ENCODE measurements at regions not wholly inside any gene's neighbourhood (a gene's known extent, or its start where the extent isn't known, plus 50 kb on each side); places are given as distances from the start of the nearest gene placed in this dataset.

GRCh38 chr4:97104006-97104405 lies 1039.3 kb downstream of the STPG2 start:
- Histone ChIP-seq H3K27ac (replicated peaks) (no peak overlapping the region), H3K4me3 (replicated peaks; ENCODE audit: insufficient read depth, low read length) (no peak overlapping the region), H3K27me3 (ENCODE audit: insufficient read depth, poor library complexity, severe bottlenecking) (no peaks in the 10 kb centered on the region)
- TF ChIP-seq CTCF (IDR thresholded peaks at IDR 0.05; ENCODE audit: insufficient read depth, low read length): no peak
- no peak for DNase-seq (ENCODE audit: low read depth in 1 of 2, low spot score in 1 of 2)

GRCh38 chr4:97104666-97105065 lies 1038.6 kb downstream of the STPG2 start:
- no peak for DNase-seq (ENCODE audit: low read depth in 1 of 2, low spot score in 1 of 2)
- H3K27me3 ChIP-seq (ENCODE audit: insufficient read depth, poor library complexity, severe bottlenecking): no peaks in the 10 kb centered on the region
- no peak overlapping the region for H3K27ac ChIP-seq (replicated peaks)
- no peak for TF ChIP-seq POLR2AphosphoS5 (IDR thresholded peaks at IDR 0.05; ENCODE audit: low read depth)
- no peak for TF ChIP-seq GABPA (IDR thresholded peaks at IDR 0.05; ENCODE audit: low read depth)
- TF ChIP-seq SPI1 (IDR thresholded peaks at IDR 0.05; ENCODE audit: borderline replicate concordance, low read depth): no peak
- TF ChIP-seq REST (IDR thresholded peaks at IDR 0.05; ENCODE audit: insufficient replicate concordance, low read depth): no peak
- no peak for TF ChIP-seq CTCF (IDR thresholded peaks at IDR 0.05; ENCODE audit: insufficient read depth, low read length)
- no peak overlapping the region for H3K4me3 ChIP-seq (replicated peaks; ENCODE audit: insufficient read depth, low read length)

- no peak for TF ChIP-seq POLR2AphosphoS5 (IDR thresholded peaks at IDR 0.05; ENCODE audit: low read depth)
- TF ChIP-seq REST (IDR thresholded peaks at IDR 0.05; ENCODE audit: insufficient replicate concordance, low read depth): no peak
- no peak for TF ChIP-seq SPI1 (IDR thresholded peaks at IDR 0.05; ENCODE audit: borderline replicate concordance, low read depth)
Observed at GRCh38 chr4:97105347-97106099, 1037.8 kb downstream of the STPG2 start.

GRCh38 chr4:97106161-97106560 lies 1037.1 kb downstream of the STPG2 start:
- TF ChIP-seq POLR2AphosphoS5 (IDR thresholded peaks at IDR 0.05; ENCODE audit: low read depth): no peak
- TF ChIP-seq GABPA (IDR thresholded peaks at IDR 0.05; ENCODE audit: low read depth): no peak
- no peak for TF ChIP-seq CTCF (IDR thresholded peaks at IDR 0.05; ENCODE audit: insufficient read depth, low read length)
- no peak for TF ChIP-seq SPI1 (IDR thresholded peaks at IDR 0.05; ENCODE audit: borderline replicate concordance, low read depth)
- TF ChIP-seq REST (IDR thresholded peaks at IDR 0.05; ENCODE audit: insufficient replicate concordance, low read depth): no peak
- no peak for DNase-seq (ENCODE audit: low read depth in 1 of 2, low spot score in 1 of 2)
- Histone ChIP-seq H3K27me3 (ENCODE audit: insufficient read depth, poor library complexity, severe bottlenecking) (no peaks in the 10 kb centered on the region), H3K4me3 (replicated peaks; ENCODE audit: insufficient read depth, low read length) (no peak overlapping the region), H3K27ac (replicated peaks) (no peak overlapping the region)

More at GRCh38 chr4:97105347-97106099, 1037.8 kb downstream of the STPG2 start:
- no peak overlapping the region for H3K27ac ChIP-seq (replicated peaks)
- no peak for DNase-seq (ENCODE audit: low read depth in 1 of 2, low spot score in 1 of 2)
- H3K4me3 ChIP-seq (replicated peaks; ENCODE audit: insufficient read depth, low read length): no peak overlapping the region
- H3K27me3 ChIP-seq (ENCODE audit: insufficient read depth, poor library complexity, severe bottlenecking): no peaks in the 10 kb centered on the region

Data from HL-60 (cell line).